Lung microvascular endothelial cell (primary cell): ENCODE measurements at regions not wholly inside any gene's neighbourhood (a gene's known extent, or its start where the extent isn't known, plus 50 kb on each side); places are given as distances from the start of the nearest gene placed in this dataset.

Experiments used
- DNase-seq, 2 donors: peaks; one replicate each; pipeline versions ENCODE4 v3.0.0 to v3.0.0-alpha.2; 2010; ENCODE audit warnings: low read depth in 2 of 2

- no peak for DNase-seq
Observed at GRCh38 chr10:44243851-44244510, 140.9 kb downstream of the CXCL12 start.

GRCh38 chr10:44242826-44243225 is 142.1 kb downstream of the CXCL12 start:
- DNase-seq = no peak

GRCh38 chr10:44242091-44242490 is 142.8 kb downstream of the CXCL12 start:
- no peak for DNase-seq

- DNase-seq = peak in 1 of 2 donors; percentile 14
Observed at GRCh38 chr10:44240584-44241205, 144.2 kb downstream of the CXCL12 start.

- no peak for DNase-seq
Observed at GRCh38 chr10:44238212-44238611, 146.7 kb downstream of the CXCL12 start.

- DNase-seq = no peak
Observed at GRCh38 chr10:44237364-44238049, 147.4 kb downstream of the CXCL12 start.

GRCh38 chr10:44235363-44235762 is 149.5 kb downstream of the CXCL12 start:
- DNase-seq = no peak

GRCh38 chr10:44234483-44234875 is 150.4 kb downstream of the CXCL12 start:
- DNase-seq = no peak

GRCh38 chr10:44233561-44234482 is 151.1 kb downstream of the CXCL12 start:
- DNase-seq = no peak

GRCh38 chr10:44217274-44217820 is 167.6 kb downstream of the CXCL12 start:
- DNase-seq = no peak

- DNase-seq = no peak
Observed at GRCh38 chr10:44216073-44216472, 168.8 kb downstream of the CXCL12 start.

GRCh38 chr10:44209811-44210210 is 175.1 kb downstream of the CXCL12 start:
- no peak for DNase-seq

GRCh38 chr10:44207160-44207559 is 177.7 kb downstream of the CXCL12 start:
- no peak for DNase-seq

GRCh38 chr10:44206127-44206818 is 178.6 kb downstream of the CXCL12 start:
- no peak for DNase-seq

- DNase-seq = no peak
Observed at GRCh38 chr10:44205067-44205466, 179.8 kb downstream of the CXCL12 start.

GRCh38 chr10:44203535-44203934 is 181.4 kb downstream of the CXCL12 start:
- DNase-seq = no peak

GRCh38 chr10:44202952-44203351 is 181.9 kb downstream of the CXCL12 start:
- DNase-seq = no peak

- DNase-seq = no peak
Observed at GRCh38 chr10:44201656-44202055, 183.2 kb downstream of the CXCL12 start.

GRCh38 chr10:44201011-44201410 is 183.9 kb downstream of the CXCL12 start:
- no peak for DNase-seq

- no peak for DNase-seq
Observed at GRCh38 chr10:44199991-44200655, 184.8 kb downstream of the CXCL12 start.
